Calu3 (cell line): ENCODE measurements at regions not wholly inside any gene's neighbourhood (a gene's known extent, or its start where the extent isn't known, plus 50 kb on each side); places are given as distances from the start of the nearest gene placed in this dataset.

ENCODE experiments used
- BruUV-seq: library from RNA; stranded (reverse); fragments of 400-500 nt; replicated peaks from 2 replicates; lab custom pipeline; 2021; lab: Mats Ljungman, UMichigan
- CTCF ChIA-PET: fragments of 300-600 bp; sonication (Branson Sonifier 250); formaldehyde crosslinking; loops from one replicate; lab custom pipeline; 2022; ENCODE audit warnings: antibody characterized with exemption; lab: Charles Lee
- DNase-seq: peaks from one replicate; pipeline ENCODE4 v3.0.0; 2022
- H3K27ac Mint-ChIP-seq: one replicate; pipeline ENCODE4 v1.8.0; 2022; ENCODE audit warnings: mixed read lengths; ENCODE audit not compliant: unreplicated experiment
- H3K27me3 Mint-ChIP-seq: one replicate; pipeline ENCODE4 v1.8.0; 2022; ENCODE audit warnings: mixed read lengths; ENCODE audit not compliant: unreplicated experiment
- H3K36me3 Mint-ChIP-seq: one replicate; pipeline ENCODE4 v1.8.0; 2022; ENCODE audit warnings: mild to moderate bottlenecking, moderate library complexity, mixed read lengths; ENCODE audit not compliant: insufficient read depth, unreplicated experiment
- H3K4me1 Mint-ChIP-seq: one replicate; pipeline ENCODE4 v1.8.0; 2022; ENCODE audit warnings: mild to moderate bottlenecking, low read depth, mixed read lengths; ENCODE audit not compliant: unreplicated experiment
- H3K4me3 Mint-ChIP-seq: one replicate; pipeline ENCODE4 v1.8.0; 2022; ENCODE audit warnings: mild to moderate bottlenecking, low read depth, moderate library complexity, mixed read lengths; ENCODE audit not compliant: unreplicated experiment
- H3K9me3 Mint-ChIP-seq: one replicate; pipeline ENCODE4 v1.8.0; 2022; ENCODE audit warnings: low read depth, mixed read lengths; ENCODE audit not compliant: unreplicated experiment
- intact Hi-C: fragments of 100-400 bp; cut with micrococcal nuclease; formaldehyde crosslinking; loops from one replicate; pipeline ENCODE4 v1.10.0; 2022; ENCODE audit not compliant: unreplicated experiment
- TF ChIP-seq, protein P1 (sequence below): fragments of 200-600 bp; IDR thresholded peaks from one replicate; pipeline ENCODE4 v1.8.0; 2022; ENCODE audit warnings: antibody characterized with exemption; ENCODE audit not compliant: unreplicated experiment

DNA sequence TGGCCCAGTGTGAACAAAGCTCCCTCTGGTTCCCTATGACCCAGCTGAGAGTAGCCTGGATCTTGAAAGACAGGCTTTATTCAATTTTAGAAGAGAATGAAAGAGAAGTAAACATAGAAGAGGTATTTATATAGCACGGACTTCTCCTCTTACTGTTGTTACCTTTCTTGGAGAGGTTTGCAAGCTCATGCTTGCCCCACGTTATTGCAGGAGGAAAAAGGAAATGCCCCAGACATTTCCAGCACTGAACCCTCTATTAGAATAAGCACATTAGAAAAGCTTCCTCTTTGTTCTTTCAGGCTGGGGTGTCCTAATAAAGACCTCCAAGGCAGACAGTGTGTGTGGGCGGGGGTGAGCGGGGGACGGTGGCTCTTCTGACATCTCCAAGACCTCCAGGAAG is 98.7 kb upstream of the AGBL1 start:
- Mint-ChIP-seq H3K4me3 (no peak overlapping the region), H3K36me3 (no peaks in the 10 kb centered on the region), H3K4me1 (no peaks in the 10 kb centered on the region), H3K27me3 (peaks cover 33% of the 10 kb centered on the region), H3K27ac (no peak overlapping the region), H3K9me3 (no peaks in the 10 kb centered on the region)
- CTCF ChIA-PET = no interaction called here
- TF ChIP-seq, protein P1, sequence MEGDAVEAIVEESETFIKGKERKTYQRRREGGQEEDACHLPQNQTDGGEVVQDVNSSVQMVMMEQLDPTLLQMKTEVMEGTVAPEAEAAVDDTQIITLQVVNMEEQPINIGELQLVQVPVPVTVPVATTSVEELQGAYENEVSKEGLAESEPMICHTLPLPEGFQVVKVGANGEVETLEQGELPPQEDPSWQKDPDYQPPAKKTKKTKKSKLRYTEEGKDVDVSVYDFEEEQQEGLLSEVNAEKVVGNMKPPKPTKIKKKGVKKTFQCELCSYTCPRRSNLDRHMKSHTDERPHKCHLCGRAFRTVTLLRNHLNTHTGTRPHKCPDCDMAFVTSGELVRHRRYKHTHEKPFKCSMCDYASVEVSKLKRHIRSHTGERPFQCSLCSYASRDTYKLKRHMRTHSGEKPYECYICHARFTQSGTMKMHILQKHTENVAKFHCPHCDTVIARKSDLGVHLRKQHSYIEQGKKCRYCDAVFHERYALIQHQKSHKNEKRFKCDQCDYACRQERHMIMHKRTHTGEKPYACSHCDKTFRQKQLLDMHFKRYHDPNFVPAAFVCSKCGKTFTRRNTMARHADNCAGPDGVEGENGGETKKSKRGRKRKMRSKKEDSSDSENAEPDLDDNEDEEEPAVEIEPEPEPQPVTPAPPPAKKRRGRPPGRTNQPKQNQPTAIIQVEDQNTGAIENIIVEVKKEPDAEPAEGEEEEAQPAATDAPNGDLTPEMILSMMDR = no peak
- no peak for DNase-seq
- BruUV-seq = no TSS peak
- intact Hi-C loops = no loop called here

DNA sequence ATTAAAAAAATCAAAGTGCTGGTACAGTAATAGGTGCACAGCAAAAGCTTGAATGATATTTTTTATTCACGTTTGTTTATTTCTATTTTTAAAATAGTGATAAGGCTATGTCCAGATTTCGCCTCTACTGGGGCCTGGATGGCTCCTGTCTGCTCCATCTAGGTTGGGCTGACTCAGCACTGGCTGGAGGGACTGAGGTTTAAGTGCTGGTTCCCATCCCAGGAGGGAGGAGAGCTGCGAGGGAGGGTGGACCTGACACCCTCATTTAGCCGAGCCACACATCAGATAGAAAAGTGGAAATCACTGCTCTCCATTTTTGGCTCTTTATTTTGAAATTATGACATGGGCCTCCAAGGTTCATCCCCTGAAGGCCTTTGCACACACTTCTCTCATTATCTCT is 95.4 kb upstream of the AGBL1 start:
- no peak overlapping the region for H3K27ac Mint-ChIP-seq
- H3K4me1 Mint-ChIP-seq = no peaks in the 10 kb centered on the region
- CTCF ChIA-PET = no interaction called here
- no peak overlapping the region for H3K4me3 Mint-ChIP-seq
- intact Hi-C loops = no loop called here
- no peaks in the 10 kb centered on the region for H3K36me3 Mint-ChIP-seq
- TF ChIP-seq, protein P1 = no peak
- peaks cover 40% of the 10 kb centered on the region for H3K27me3 Mint-ChIP-seq
- no peak for DNase-seq
- BruUV-seq = no TSS peak
- no peaks in the 10 kb centered on the region for H3K9me3 Mint-ChIP-seq

DNA sequence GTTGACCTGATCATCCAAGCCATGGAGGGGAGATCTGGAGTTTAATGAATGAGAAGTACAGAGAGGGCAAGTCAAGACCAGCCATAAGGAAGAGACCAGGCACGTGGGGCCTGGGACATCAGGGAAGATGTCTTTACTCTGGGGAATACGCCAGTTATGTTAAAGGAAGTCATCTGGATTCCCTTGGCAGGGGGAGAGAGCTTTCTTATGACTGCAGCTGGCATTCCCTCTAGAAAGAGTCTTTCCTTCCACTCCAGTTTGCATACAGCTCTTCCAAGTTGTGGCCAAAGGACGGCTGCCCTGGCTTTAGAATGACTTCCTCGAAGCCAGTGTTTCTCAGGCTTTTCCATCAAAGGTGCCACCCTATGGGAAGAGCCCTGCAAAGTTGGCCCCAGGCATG is 93.6 kb upstream of the AGBL1 start:
- peaks cover 2% of the 10 kb centered on the region for H3K9me3 Mint-ChIP-seq
- CTCF ChIA-PET = no interaction called here
- peaks cover 40% of the 10 kb centered on the region for H3K27me3 Mint-ChIP-seq
- H3K4me3 Mint-ChIP-seq = no peak overlapping the region
- no peaks in the 10 kb centered on the region for H3K4me1 Mint-ChIP-seq
- H3K27ac Mint-ChIP-seq = no peak overlapping the region
- BruUV-seq = no TSS peak
- no peak for DNase-seq
- H3K36me3 Mint-ChIP-seq = no peaks in the 10 kb centered on the region
- intact Hi-C loops = no loop called here
- TF ChIP-seq, protein P1 = no peak

DNA sequence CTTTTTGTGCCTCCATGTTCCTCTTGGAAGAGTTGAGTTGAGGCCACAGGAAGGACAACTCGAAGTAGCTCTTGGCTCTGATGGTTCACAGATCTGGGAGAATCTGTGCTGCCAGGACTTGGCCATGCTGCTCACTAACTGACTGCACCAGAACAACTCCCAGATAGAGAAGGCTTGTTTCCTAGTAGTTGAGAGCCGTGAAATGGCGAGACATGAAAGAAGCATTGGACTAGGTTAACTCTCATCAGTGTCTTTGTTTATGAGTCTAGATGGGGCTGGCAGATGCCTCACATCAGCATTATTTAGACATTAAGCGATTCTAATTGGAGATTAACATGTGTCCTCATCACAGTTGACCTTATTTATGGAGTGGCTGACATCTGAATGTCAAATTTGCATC is 92.9 kb upstream of the AGBL1 start:
- H3K27ac Mint-ChIP-seq = no peak overlapping the region
- TF ChIP-seq, protein P1 = no peak
- no peak for DNase-seq
- intact Hi-C loops = no loop called here
- CTCF ChIA-PET = no interaction called here
- peaks cover 40% of the 10 kb centered on the region for H3K27me3 Mint-ChIP-seq
- BruUV-seq = no TSS peak
- H3K36me3 Mint-ChIP-seq = no peaks in the 10 kb centered on the region
- no peaks in the 10 kb centered on the region for H3K4me1 Mint-ChIP-seq
- H3K4me3 Mint-ChIP-seq = no peak overlapping the region
- H3K9me3 Mint-ChIP-seq = peaks cover 2% of the 10 kb centered on the region
